CD14-positive monocyte (primary cell): ENCODE measurements at regions not wholly inside any gene's neighbourhood (a gene's known extent, or its start where the extent isn't known, plus 50 kb on each side); places are given as distances from the start of the nearest gene placed in this dataset.

Source experiments
- DNase-seq, 3 donors: peaks; one replicate each; pipeline ENCODE4 v3.0.0-alpha.2; 2011 to 2022
- H2AFZ ChIP-seq: 2 replicates; pipeline ENCODE4 v1.6.0; 2012; ENCODE audit warnings: mild to moderate bottlenecking, low read depth, low read length, inconsistent platforms; ENCODE audit not compliant: insufficient read depth, poor library complexity, severe bottlenecking
- H3K27ac ChIP-seq, 2 donors: 1 replicate in 1 of 2; 2 replicates in 1 of 2; pipeline ENCODE4 v1.5.1; 2012 to 2013; ENCODE audit warnings: low read length in 2 of 2, control low read depth in 1 of 2, inconsistent platforms in 1 of 2, low read depth in 1 of 2, mild to moderate bottlenecking in 1 of 2
- H3K27me3 ChIP-seq, 2 donors: one replicate each; pipeline versions ENCODE4 v1.6.0 to v1.6.1; 2011 to 2013; ENCODE audit warnings: low read length in 2 of 2; ENCODE audit not compliant: control insufficient read depth in 2 of 2, insufficient read depth in 2 of 2
- H3K36me3 ChIP-seq, 2 donors: replicated peaks in 1 of 2; 1 replicate in 1 of 2; 2 replicates in 1 of 2; pipeline versions ENCODE4 v1.5.1 to v1.6.1; 2012 to 2013; ENCODE audit warnings: low read length in 2 of 2, control low read depth in 1 of 2, inconsistent platforms in 1 of 2, mild to moderate bottlenecking in 1 of 2; ENCODE audit not compliant: insufficient read depth in 2 of 2, control insufficient read depth in 1 of 2
- H3K4me1 ChIP-seq, 2 donors: 1 replicate in 1 of 2; 2 replicates in 1 of 2; pipeline versions ENCODE4 v1.5.1 to v1.6.1; 2012 to 2013; ENCODE audit warnings: low read length in 2 of 2, control low read depth in 1 of 2, inconsistent platforms in 1 of 2, mild to moderate bottlenecking in 1 of 2, moderate library complexity in 1 of 2; ENCODE audit not compliant: insufficient read depth in 2 of 2, control insufficient read depth in 1 of 2
- H3K4me2 ChIP-seq: replicated peaks from 2 replicates; pipeline ENCODE3; 2012; ENCODE audit warnings: low read length, moderate library complexity, mild to moderate bottlenecking; ENCODE audit not compliant: poor library complexity, severe bottlenecking; ENCODE audit errors: extremely low read depth
- H3K4me3 ChIP-seq, 3 experiments: fragments of 200-600 bp in 1 of 3; sonication (generic) in 1 of 3; replicated peaks in 1 of 3; 1 replicate in 2 of 3; 2 replicates in 1 of 3; pipeline ENCODE4 v1.5.1; 2011 to 2013; ENCODE audit warnings: low read length in 3 of 3, mild to moderate bottlenecking in 3 of 3, control low read depth in 2 of 3, low read depth in 2 of 3, inconsistent platforms in 1 of 3, moderate library complexity in 1 of 3
- H3K79me2 ChIP-seq: 2 replicates; pipeline ENCODE4 v1.6.0; 2012; ENCODE audit warnings: mild to moderate bottlenecking, control low read depth, inconsistent platforms, low read length, moderate library complexity; ENCODE audit not compliant: insufficient read depth
- H3K9ac ChIP-seq: 2 replicates; pipeline ENCODE4 v1.6.0; 2017; ENCODE audit warnings: low read length, mild to moderate bottlenecking; ENCODE audit not compliant: insufficient read depth, poor library complexity, severe bottlenecking
- H3K9me3 ChIP-seq, 2 donors: replicated peaks in 1 of 2; 1 replicate in 1 of 2; 2 replicates in 1 of 2; pipeline versions ENCODE4 v1.5.1 to v1.6.1; 2012 to 2013; ENCODE audit warnings: low read length in 2 of 2, control low read depth in 1 of 2; ENCODE audit not compliant: control insufficient read depth in 1 of 2, insufficient read depth in 1 of 2
- H4K20me1 ChIP-seq: 2 replicates; pipeline ENCODE4 v1.6.0; 2012; ENCODE audit warnings: mild to moderate bottlenecking, low read length, control low read depth, moderate library complexity; ENCODE audit not compliant: insufficient read depth
- H3K27ac Mint-ChIP-seq, 7 donors: one replicate each; pipeline ENCODE4 v1.8.0; 2020; ENCODE audit warnings: mild to moderate bottlenecking in 7 of 7, mixed read lengths in 7 of 7, moderate library complexity in 6 of 7, inconsistent platforms in 2 of 7
- H3K27me3 Mint-ChIP-seq, 3 donors: one replicate each; pipeline ENCODE4 v1.8.0; 2021 to 2022; ENCODE audit warnings: low read depth in 3 of 3, mild to moderate bottlenecking in 3 of 3, mixed read lengths in 3 of 3, moderate library complexity in 3 of 3, inconsistent platforms in 1 of 3
- H3K36me3 Mint-ChIP-seq, 2 donors: one replicate each; pipeline ENCODE4 v1.8.0; 2020; ENCODE audit warnings: mixed read lengths in 2 of 2, inconsistent platforms in 1 of 2, mild to moderate bottlenecking in 1 of 2
- H3K4me1 Mint-ChIP-seq: one replicate; pipeline ENCODE4 v1.8.0; 2020; ENCODE audit warnings: mild to moderate bottlenecking, mixed read lengths
- H3K4me3 Mint-ChIP-seq, 2 donors: one replicate each; pipeline ENCODE4 v1.8.0; 2020; ENCODE audit warnings: mild to moderate bottlenecking in 2 of 2, mixed read lengths in 2 of 2, moderate library complexity in 1 of 2
- H3K9me3 Mint-ChIP-seq, 7 donors: one replicate each; pipeline ENCODE4 v1.8.0; 2020 to 2022; ENCODE audit warnings: mixed read lengths in 7 of 7, mild to moderate bottlenecking in 6 of 7, moderate library complexity in 6 of 7, inconsistent platforms in 2 of 7
- CTCF ChIP-seq: fragments of 200-600 bp; IDR thresholded peaks from one replicate; pipeline ENCODE4 v1.8.0; 2022; ENCODE audit warnings: antibody characterized with exemption, mild to moderate bottlenecking
- WGBS: methylation state at CpG from one replicate; pipeline ENCODE4 v1.1.5; 2013; ENCODE audit warnings: missing lambda C conversion rate; ENCODE audit not compliant: insufficient coverage; 5-methylcytosine and 5-hydroxymethylcytosine counted together
- intact Hi-C, 2 donors: fragments of 100-400 bp; cut with micrococcal nuclease; formaldehyde crosslinking; loops; one replicate each; pipeline versions ENCODE4 v1.15.0 to v1.15.1; 2023

- intact Hi-C loops, result no loop called here
- no peak overlapping the region for H3K27ac ChIP-seq
- H3K4me2 ChIP-seq, result no peak overlapping the region
- H2AFZ ChIP-seq, result no peak overlapping the region
- Mint-ChIP-seq H3K36me3 (no peaks in the 10 kb centered on the region), H3K27me3 (peaks cover 0 to 2% (median 2%) of the 10 kb centered on the region in 3 donors), H3K4me1 (no peaks in the 10 kb centered on the region), H3K4me3 (no peak overlapping the region), H3K27ac (peak overlapping the region in 1 of 7 donors; percentile 45), H3K9me3 (peaks cover 0 to 6% (median 0%) of the 10 kb centered on the region in 7 donors)
- H3K36me3 ChIP-seq, result no peaks in the 10 kb centered on the region
- no peaks in the 10 kb centered on the region for H4K20me1 ChIP-seq
- no peaks in the 10 kb centered on the region for H3K27me3 ChIP-seq
- no peaks in the 10 kb centered on the region for H3K4me1 ChIP-seq
- no peaks in the 10 kb centered on the region for H3K79me2 ChIP-seq
- H3K9me3 ChIP-seq, result peaks cover 0 to 3% of the 10 kb centered on the region in 2 donors
- WGBS, result no CpG with 5 or more reads among the region's 2 CpGs
- DNase-seq, result no peak
- no peak overlapping the region for H3K4me3 ChIP-seq
- H3K9ac ChIP-seq, result no peak overlapping the region
- TF ChIP-seq CTCF, result no peak
These were observed 50.9 kb upstream of the E2F7 start for GRCh38 chr12:77116277-77116676.

- no peak overlapping the region for H3K27ac Mint-ChIP-seq
- H3K9me3 Mint-ChIP-seq, result peaks cover 0 to 6% (median 4%) of the 10 kb centered on the region in 7 donors
- TF ChIP-seq CTCF, result no peak
- Histone ChIP-seq H3K4me2 (no peak overlapping the region), H3K4me1 (no peaks in the 10 kb centered on the region), H3K36me3 (no peaks in the 10 kb centered on the region), H3K9ac (no peak overlapping the region), H3K79me2 (no peaks in the 10 kb centered on the region), H2AFZ (no peak overlapping the region), H3K27ac (no peak overlapping the region), H3K9me3 (peaks cover 0 to 3% of the 10 kb centered on the region in 2 donors), H3K27me3 (no peaks in the 10 kb centered on the region), H4K20me1 (no peaks in the 10 kb centered on the region), H3K4me3 (no peak overlapping the region)
- intact Hi-C loops, result no loop called here
- no CpG with 5 or more reads among the region's 1 CpG for WGBS
- H3K4me1 Mint-ChIP-seq, result no peaks in the 10 kb centered on the region
- H3K36me3 Mint-ChIP-seq, result no peaks in the 10 kb centered on the region
- H3K4me3 Mint-ChIP-seq, result no peak overlapping the region
- peaks cover 0 to 2% (median 2%) of the 10 kb centered on the region in 3 donors for H3K27me3 Mint-ChIP-seq
- no peak for DNase-seq
These were observed 50.1 kb upstream of the E2F7 start for GRCh38 chr12:77115471-77115870.
